CD14-positive monocyte (primary cell): ENCODE measurements at regions not wholly inside any gene's neighbourhood (a gene's known extent, or its start where the extent isn't known, plus 50 kb on each side); places are given as distances from the start of the nearest gene placed in this dataset.

ENCODE experiments used
- DNase-seq, 3 donors: peaks; one replicate each; pipeline ENCODE4 v3.0.0-alpha.2; 2011 to 2022
- H2AFZ ChIP-seq: 2 replicates; pipeline ENCODE4 v1.6.0; 2012; ENCODE audit warnings: mild to moderate bottlenecking, low read depth, low read length, inconsistent platforms; ENCODE audit not compliant: insufficient read depth, poor library complexity, severe bottlenecking
- H3K27ac ChIP-seq, 2 donors: 1 replicate in 1 of 2; 2 replicates in 1 of 2; pipeline ENCODE4 v1.5.1; 2012 to 2013; ENCODE audit warnings: low read length in 2 of 2, control low read depth in 1 of 2, inconsistent platforms in 1 of 2, low read depth in 1 of 2, mild to moderate bottlenecking in 1 of 2
- H3K27me3 ChIP-seq, 2 donors: one replicate each; pipeline versions ENCODE4 v1.6.0 to v1.6.1; 2011 to 2013; ENCODE audit warnings: low read length in 2 of 2; ENCODE audit not compliant: control insufficient read depth in 2 of 2, insufficient read depth in 2 of 2
- H3K36me3 ChIP-seq, 2 donors: replicated peaks in 1 of 2; 1 replicate in 1 of 2; 2 replicates in 1 of 2; pipeline versions ENCODE4 v1.5.1 to v1.6.1; 2012 to 2013; ENCODE audit warnings: low read length in 2 of 2, control low read depth in 1 of 2, inconsistent platforms in 1 of 2, mild to moderate bottlenecking in 1 of 2; ENCODE audit not compliant: insufficient read depth in 2 of 2, control insufficient read depth in 1 of 2
- H3K4me1 ChIP-seq, 2 donors: 1 replicate in 1 of 2; 2 replicates in 1 of 2; pipeline versions ENCODE4 v1.5.1 to v1.6.1; 2012 to 2013; ENCODE audit warnings: low read length in 2 of 2, control low read depth in 1 of 2, inconsistent platforms in 1 of 2, mild to moderate bottlenecking in 1 of 2, moderate library complexity in 1 of 2; ENCODE audit not compliant: insufficient read depth in 2 of 2, control insufficient read depth in 1 of 2
- H3K4me2 ChIP-seq: replicated peaks from 2 replicates; pipeline ENCODE3; 2012; ENCODE audit warnings: low read length, moderate library complexity, mild to moderate bottlenecking; ENCODE audit not compliant: poor library complexity, severe bottlenecking; ENCODE audit errors: extremely low read depth
- H3K4me3 ChIP-seq, 3 experiments: fragments of 200-600 bp in 1 of 3; sonication (generic) in 1 of 3; replicated peaks in 1 of 3; 1 replicate in 2 of 3; 2 replicates in 1 of 3; pipeline ENCODE4 v1.5.1; 2011 to 2013; ENCODE audit warnings: low read length in 3 of 3, mild to moderate bottlenecking in 3 of 3, control low read depth in 2 of 3, low read depth in 2 of 3, inconsistent platforms in 1 of 3, moderate library complexity in 1 of 3
- H3K79me2 ChIP-seq: 2 replicates; pipeline ENCODE4 v1.6.0; 2012; ENCODE audit warnings: mild to moderate bottlenecking, control low read depth, inconsistent platforms, low read length, moderate library complexity; ENCODE audit not compliant: insufficient read depth
- H3K9ac ChIP-seq: 2 replicates; pipeline ENCODE4 v1.6.0; 2017; ENCODE audit warnings: low read length, mild to moderate bottlenecking; ENCODE audit not compliant: insufficient read depth, poor library complexity, severe bottlenecking
- H3K9me3 ChIP-seq, 2 donors: replicated peaks in 1 of 2; 1 replicate in 1 of 2; 2 replicates in 1 of 2; pipeline versions ENCODE4 v1.5.1 to v1.6.1; 2012 to 2013; ENCODE audit warnings: low read length in 2 of 2, control low read depth in 1 of 2; ENCODE audit not compliant: control insufficient read depth in 1 of 2, insufficient read depth in 1 of 2
- H4K20me1 ChIP-seq: 2 replicates; pipeline ENCODE4 v1.6.0; 2012; ENCODE audit warnings: mild to moderate bottlenecking, low read length, control low read depth, moderate library complexity; ENCODE audit not compliant: insufficient read depth
- H3K27ac Mint-ChIP-seq, 7 donors: one replicate each; pipeline ENCODE4 v1.8.0; 2020; ENCODE audit warnings: mild to moderate bottlenecking in 7 of 7, mixed read lengths in 7 of 7, moderate library complexity in 6 of 7, inconsistent platforms in 2 of 7
- H3K27me3 Mint-ChIP-seq, 3 donors: one replicate each; pipeline ENCODE4 v1.8.0; 2021 to 2022; ENCODE audit warnings: low read depth in 3 of 3, mild to moderate bottlenecking in 3 of 3, mixed read lengths in 3 of 3, moderate library complexity in 3 of 3, inconsistent platforms in 1 of 3
- H3K36me3 Mint-ChIP-seq, 2 donors: one replicate each; pipeline ENCODE4 v1.8.0; 2020; ENCODE audit warnings: mixed read lengths in 2 of 2, inconsistent platforms in 1 of 2, mild to moderate bottlenecking in 1 of 2
- H3K4me1 Mint-ChIP-seq: one replicate; pipeline ENCODE4 v1.8.0; 2020; ENCODE audit warnings: mild to moderate bottlenecking, mixed read lengths
- H3K4me3 Mint-ChIP-seq, 2 donors: one replicate each; pipeline ENCODE4 v1.8.0; 2020; ENCODE audit warnings: mild to moderate bottlenecking in 2 of 2, mixed read lengths in 2 of 2, moderate library complexity in 1 of 2
- H3K9me3 Mint-ChIP-seq, 7 donors: one replicate each; pipeline ENCODE4 v1.8.0; 2020 to 2022; ENCODE audit warnings: mixed read lengths in 7 of 7, mild to moderate bottlenecking in 6 of 7, moderate library complexity in 6 of 7, inconsistent platforms in 2 of 7
- CTCF ChIP-seq: fragments of 200-600 bp; IDR thresholded peaks from one replicate; pipeline ENCODE4 v1.8.0; 2022; ENCODE audit warnings: antibody characterized with exemption, mild to moderate bottlenecking
- WGBS: methylation state at CpG from one replicate; pipeline ENCODE4 v1.1.5; 2013; ENCODE audit warnings: missing lambda C conversion rate; ENCODE audit not compliant: insufficient coverage; 5-methylcytosine and 5-hydroxymethylcytosine counted together
- intact Hi-C, 2 donors: fragments of 100-400 bp; cut with micrococcal nuclease; formaldehyde crosslinking; loops; one replicate each; pipeline versions ENCODE4 v1.15.0 to v1.15.1; 2023

- Histone ChIP-seq H3K79me2 (no peaks in the 10 kb centered on the region), H2AFZ (no peak overlapping the region), H3K9me3 (no peaks in the 10 kb centered on the region), H3K4me2 (no peak overlapping the region), H3K27me3 (no peaks in the 10 kb centered on the region), H3K4me1 (no peaks in the 10 kb centered on the region), H3K4me3 (no peak overlapping the region), H3K9ac (no peak overlapping the region), H3K27ac (no peak overlapping the region), H3K36me3 (no peaks in the 10 kb centered on the region), H4K20me1 (no peaks in the 10 kb centered on the region)
- no peak for DNase-seq
- no peak overlapping the region for H3K4me3 Mint-ChIP-seq
- no peaks in the 10 kb centered on the region for H3K27me3 Mint-ChIP-seq
- TF ChIP-seq CTCF = no peak
- no peak overlapping the region for H3K27ac Mint-ChIP-seq
- H3K4me1 Mint-ChIP-seq = no peaks in the 10 kb centered on the region
- H3K9me3 Mint-ChIP-seq = peaks cover 0 to 3% (median 0%) of the 10 kb centered on the region in 7 donors
- intact Hi-C loops = no loop called here
- WGBS = 26% methylated on average over 2 of the region's 2 CpGs
- H3K36me3 Mint-ChIP-seq = no peaks in the 10 kb centered on the region
Observed at GRCh38 chr4:126572264-126572663, 1060.5 kb upstream of the INTU start.

GRCh38 chr4:126582737-126583136, 1050.0 kb upstream of the INTU start:
- intact Hi-C loops = no loop called here
- no peak overlapping the region for H3K27ac Mint-ChIP-seq
- no peak for TF ChIP-seq CTCF
- H3K4me1 Mint-ChIP-seq = no peaks in the 10 kb centered on the region
- H3K4me2 ChIP-seq = no peak overlapping the region
- no peaks in the 10 kb centered on the region for H3K4me1 ChIP-seq
- H3K4me3 Mint-ChIP-seq = no peak overlapping the region
- H3K9me3 Mint-ChIP-seq = peaks cover 0 to 19% (median 8%) of the 10 kb centered on the region in 7 donors
- H3K27me3 ChIP-seq = no peaks in the 10 kb centered on the region
- no peaks in the 10 kb centered on the region for H3K36me3 Mint-ChIP-seq
- H3K79me2 ChIP-seq = no peaks in the 10 kb centered on the region
- no peak for DNase-seq
- peaks cover 14 to 16% of the 10 kb centered on the region in 2 donors for H3K9me3 ChIP-seq
- H3K9ac ChIP-seq = no peak overlapping the region
- peaks cover 0 to 2% (median 0%) of the 10 kb centered on the region in 3 donors for H3K27me3 Mint-ChIP-seq
- H3K4me3 ChIP-seq = no peak overlapping the region
- no peaks in the 10 kb centered on the region for H4K20me1 ChIP-seq
- H3K36me3 ChIP-seq = no peaks in the 10 kb centered on the region
- WGBS = 100% methylated on average over 1 of the region's 2 CpGs
- no peak overlapping the region for H3K27ac ChIP-seq
- no peak overlapping the region for H2AFZ ChIP-seq
